Mammary epithelial cell (primary cell): ENCODE measurements at regions not wholly inside any gene's neighbourhood (a gene's known extent, or its start where the extent isn't known, plus 50 kb on each side); places are given as distances from the start of the nearest gene placed in this dataset.
A peak's percentile ranks its signal among the peaks of the same experiment; 100 is the strongest.

Source experiments
- CTCF ChIP-seq, 2 donors: IDR thresholded peaks in 1 of 2; conservative IDR thresholded peaks in 1 of 2; 2 replicates each; pipeline ENCODE4 v1.5.1; 2011 to 2012; ENCODE audit warnings: inconsistent platforms in 2 of 2, low read length in 2 of 2, mild to moderate bottlenecking in 2 of 2, control low read depth in 1 of 2, low read depth in 1 of 2; ENCODE audit not compliant: insufficient read depth in 1 of 2; ENCODE audit errors: extremely low read depth in 1 of 2
- EZH2 ChIP-seq: IDR thresholded peaks from 2 replicates; pipeline ENCODE4 v1.6.1; 2012; ENCODE audit warnings: low read length, inconsistent platforms, borderline replicate concordance

GRCh38 chr3:168544097-168544957 is 448.6 kb upstream of the GOLIM4 start:
- TF ChIP-seq CTCF (conservative IDR thresholded peaks at IDR 0.05 in 1 of 2, IDR thresholded peaks at IDR 0.05 in 1 of 2; ENCODE audit: extremely low read depth in 1 of 2, insufficient read depth in 1 of 2, low read depth in 1 of 2, low read length in 2 of 2) (peak in 1 of 2 donors; percentile 23), EZH2 (no peak)
